Choroid plexus epithelial cell (primary cell): ENCODE measurements at regions not wholly inside any gene's neighbourhood (a gene's known extent, or its start where the extent isn't known, plus 50 kb on each side); places are given as distances from the start of the nearest gene placed in this dataset.

Source experiments
- DNase-seq: peaks from one replicate; pipeline ENCODE4 v3.0.0-alpha.2; 2010; ENCODE audit warnings: low read depth
- H3K4me3 ChIP-seq: 2 replicates; pipeline ENCODE4 v1.5.1; 2011; ENCODE audit warnings: low read depth, mild to moderate bottlenecking, control low read depth, low read length, moderate library complexity
- CTCF ChIP-seq: conservative IDR thresholded peaks from 2 replicates; pipeline ENCODE4 v1.5.1; 2011; ENCODE audit warnings: low read depth, mild to moderate bottlenecking, control low read depth, inconsistent platforms, low read length, moderate library complexity

GRCh38 chr12:125674554-125675338 lies 609.5 kb downstream of the AACS start:
- DNase-seq: no peak
- TF ChIP-seq CTCF: no peak

GRCh38 chr12:125676366-125676765 lies 611.1 kb downstream of the AACS start:
- H3K4me3 ChIP-seq: no peak overlapping the region
- TF ChIP-seq CTCF: no peak
- DNase-seq: no peak

More at GRCh38 chr12:125674554-125675338, 609.5 kb downstream of the AACS start:
- no peak overlapping the region for H3K4me3 ChIP-seq

DNA sequence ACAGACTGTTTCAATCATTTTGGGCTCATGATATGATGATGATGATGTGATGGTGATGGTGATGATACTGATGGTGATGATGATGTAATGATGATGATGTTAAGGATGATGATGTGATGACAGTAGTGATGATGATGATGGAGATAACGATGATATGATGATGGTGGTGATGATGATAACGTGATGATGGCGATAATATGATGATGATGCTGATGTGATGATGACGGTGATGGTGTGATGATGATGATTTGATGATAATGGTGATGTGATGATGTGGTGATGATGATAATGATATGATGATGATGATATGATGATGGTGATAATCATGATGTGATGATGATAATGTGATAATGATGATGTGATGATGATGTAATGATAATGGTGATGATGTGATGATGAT lies 612.6 kb downstream of the AACS start:
- TF ChIP-seq CTCF: no peak
- no peak for DNase-seq
- H3K4me3 ChIP-seq: no peak overlapping the region

DNA sequence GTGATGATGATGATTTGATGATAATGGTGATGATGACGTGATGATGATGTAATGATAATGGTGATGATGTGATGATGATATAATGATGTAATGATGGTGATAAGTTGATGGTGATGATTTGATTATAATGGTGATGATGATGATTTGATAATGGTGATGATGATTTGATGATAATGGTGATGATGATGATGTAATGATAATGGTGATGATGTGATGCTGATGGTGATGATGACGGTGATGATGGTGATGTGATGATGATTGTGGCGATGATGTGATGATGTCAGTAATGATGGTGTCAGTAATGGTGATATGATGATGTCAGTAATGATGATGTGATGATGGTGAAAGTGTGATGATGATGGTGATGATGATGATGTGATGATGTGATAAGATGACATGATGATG lies 613.4 kb downstream of the AACS start:
- no peak overlapping the region for H3K4me3 ChIP-seq
- DNase-seq: no peak
- TF ChIP-seq CTCF: no peak

DNA sequence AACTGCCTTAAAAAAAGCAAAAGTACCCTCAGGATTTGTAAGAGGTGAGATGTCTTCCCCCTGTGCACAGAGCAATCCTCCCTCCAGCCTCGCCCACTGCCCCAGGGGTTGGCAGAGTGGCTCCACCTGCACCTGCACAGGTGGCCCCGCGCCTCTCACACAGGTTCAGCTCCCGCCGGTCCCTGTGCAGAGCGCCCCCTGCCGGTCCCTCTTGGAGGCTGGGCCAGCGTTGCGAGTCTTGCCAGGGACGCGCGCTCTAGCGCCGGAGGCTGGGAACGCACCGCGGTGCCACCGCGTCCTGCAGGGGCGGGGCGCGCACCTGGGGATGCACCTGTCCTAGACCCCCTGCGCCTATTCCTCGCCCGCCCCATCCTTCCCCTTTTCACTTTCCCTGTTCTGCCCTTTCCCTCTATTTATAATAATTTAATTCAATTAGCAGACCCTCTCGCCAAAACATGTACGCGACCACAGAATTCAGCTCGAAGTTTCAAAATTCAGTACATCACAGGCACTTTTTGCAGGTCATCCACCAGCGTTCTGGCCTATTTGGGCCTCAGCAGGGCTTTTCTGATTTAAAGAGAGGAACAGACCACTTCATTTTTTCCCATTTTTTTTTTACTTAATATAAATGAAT lies 618.6 kb downstream of the AACS start:
- no peak for DNase-seq
- H3K4me3 ChIP-seq: no peak overlapping the region
- no peak for TF ChIP-seq CTCF

- no peak overlapping the region for H3K4me3 ChIP-seq
- no peak for DNase-seq
- no peak for TF ChIP-seq CTCF
Measured at GRCh38 chr12:125684968-125685790, 619.9 kb downstream of the AACS start.
